GM21576 (cell line): ENCODE measurements at regions not wholly inside any gene's neighbourhood (a gene's known extent, or its start where the extent isn't known, plus 50 kb on each side); places are given as distances from the start of the nearest gene placed in this dataset.
A peak's percentile ranks its signal among the peaks of the same experiment; 100 is the strongest.
"Not testable (repeated sequence)": the region's sequence is repeated elsewhere in the genome, so short reads cannot be mapped to it uniquely, and the experiment has no call there.

ENCODE experiments used
- ATAC-seq: cut with Tn5 transposase; IDR thresholded peaks from one replicate; pipeline ENCODE4 v1.9.1; 2021; ENCODE audit warnings: mild to moderate bottlenecking, moderate library complexity; ENCODE audit not compliant: unreplicated experiment

GRCh38 chr1:119251751-119252150, 111.3 kb upstream of the WARS2 start:
- ATAC-seq: no peak

GRCh38 chr1:119253366-119253765, 112.9 kb upstream of the WARS2 start:
- ATAC-seq: no peak

GRCh38 chr1:119254067-119254720, 113.7 kb upstream of the WARS2 start:
- no peak for ATAC-seq

- not testable (repeated sequence) for ATAC-seq
Measured at GRCh38 chr1:119256089-119256488, 112.5 kb upstream of the HAO2 start.

- ATAC-seq: no peak
Measured at GRCh38 chr1:119260506-119260905, 108.1 kb upstream of the HAO2 start.

- ATAC-seq: peak; percentile 91
Measured at GRCh38 chr1:119266386-119266785, 102.2 kb upstream of the HAO2 start.

GRCh38 chr1:119266858-119267257, 101.7 kb upstream of the HAO2 start:
- peak; percentile 34 for ATAC-seq

GRCh38 chr1:119267288-119267687, 101.3 kb upstream of the HAO2 start:
- peak; percentile 3 for ATAC-seq

GRCh38 chr1:119268879-119269278, 99.7 kb upstream of the HAO2 start:
- ATAC-seq: no peak

- no peak for ATAC-seq
Measured at GRCh38 chr1:119275145-119276134, 93.1 kb upstream of the HAO2 start.

- ATAC-seq: no peak
Measured at GRCh38 chr1:119276558-119276957, 92.0 kb upstream of the HAO2 start.

GRCh38 chr1:119279456-119280381, 88.9 kb upstream of the HAO2 start:
- no peak for ATAC-seq

- ATAC-seq: no peak
Measured at GRCh38 chr1:119285482-119285881, 83.1 kb upstream of the HAO2 start.

GRCh38 chr1:119286587-119287181, 81.9 kb upstream of the HAO2 start:
- peak; percentile 64 for ATAC-seq

- ATAC-seq: no peak
Measured at GRCh38 chr1:119288751-119289150, 79.8 kb upstream of the HAO2 start.

GRCh38 chr1:119290297-119290696, 78.3 kb upstream of the HAO2 start:
- ATAC-seq: no peak

GRCh38 chr1:119291611-119292206, 76.9 kb upstream of the HAO2 start:
- ATAC-seq: no peak

- no peak for ATAC-seq
Measured at GRCh38 chr1:119293797-119294196, 74.8 kb upstream of the HAO2 start.

- ATAC-seq: no peak
Measured at GRCh38 chr1:119294199-119294598, 74.4 kb upstream of the HAO2 start.

GRCh38 chr1:119294722-119295121, 73.9 kb upstream of the HAO2 start:
- no peak for ATAC-seq
